Activated naive CD4-positive, alpha-beta T cell treated with anti-CD3 and anti-CD28 coated beads, Interleukin-2, amount 10 ng/mL, durations not matched to agents 7 days and 5 days (primary cell): ENCODE measurements at regions not wholly inside any gene's neighbourhood (a gene's known extent, or its start where the extent isn't known, plus 50 kb on each side); places are given as distances from the start of the nearest gene placed in this dataset.
"Not testable (repeated sequence)": the region's sequence is repeated elsewhere in the genome, so short reads cannot be mapped to it uniquely, and the experiment has no call there.

Source experiments
- CTCF ChIA-PET: fragments of 350-600 bp; sonication (Branson Sonifier 250); formaldehyde crosslinking; loops from one replicate; lab custom pipeline; 2021; ENCODE audit warnings: antibody characterized with exemption; lab: Charles Lee
- DNase-seq: peaks from one replicate; pipeline ENCODE4 v3.0.0-alpha.2; 2020
- H3K27ac Mint-ChIP-seq: one replicate; pipeline ENCODE4 v1.8.0; 2021; ENCODE audit warnings: mild to moderate bottlenecking, moderate library complexity, mixed read lengths
- H3K27me3 Mint-ChIP-seq: one replicate; pipeline ENCODE4 v1.8.0; 2021; ENCODE audit warnings: mild to moderate bottlenecking, mixed read lengths
- H3K36me3 Mint-ChIP-seq: one replicate; pipeline ENCODE4 v1.8.0; 2021; ENCODE audit warnings: mixed read lengths
- H3K4me1 Mint-ChIP-seq: one replicate; pipeline ENCODE4 v1.8.0; 2021; ENCODE audit warnings: mixed read lengths
- H3K4me3 Mint-ChIP-seq: one replicate; pipeline ENCODE4 v1.8.0; 2021; ENCODE audit warnings: mild to moderate bottlenecking, moderate library complexity, mixed read lengths
- H3K9me3 Mint-ChIP-seq: one replicate; pipeline ENCODE4 v1.8.0; 2021; ENCODE audit warnings: mixed read lengths

GRCh38 chr1:221271701-221272100 is 392.5 kb downstream of the HLX start:
- no peak for DNase-seq
- no peaks in the 10 kb centered on the region for H3K27me3 Mint-ChIP-seq
- CTCF ChIA-PET, result no interaction called here

GRCh38 chr1:221272940-221273339 is 393.7 kb downstream of the HLX start:
- CTCF ChIA-PET, result interaction anchor here (1.4 kb wide), 1 partner anchor 9 kb away, joined by 6 read pairs; no protein-coding TSS in a partner anchor
- no peak for DNase-seq
- Mint-ChIP-seq H3K4me1 (no peaks in the 10 kb centered on the region), H3K9me3 (no peaks in the 10 kb centered on the region), H3K27ac (no peak overlapping the region), H3K36me3 (no peaks in the 10 kb centered on the region), H3K4me3 (no peak overlapping the region), H3K27me3 (no peaks in the 10 kb centered on the region)

More at GRCh38 chr1:221271701-221272100, 392.5 kb downstream of the HLX start:
- no peak overlapping the region for H3K4me3 Mint-ChIP-seq
- no peaks in the 10 kb centered on the region for H3K36me3 Mint-ChIP-seq
- no peak overlapping the region for H3K27ac Mint-ChIP-seq
- H3K4me1 Mint-ChIP-seq, result no peaks in the 10 kb centered on the region
- H3K9me3 Mint-ChIP-seq, result no peaks in the 10 kb centered on the region

- CTCF ChIA-PET, result no interaction called here
- no peaks in the 10 kb centered on the region for H3K4me1 Mint-ChIP-seq
- H3K9me3 Mint-ChIP-seq, result no peaks in the 10 kb centered on the region
- no peak overlapping the region for H3K4me3 Mint-ChIP-seq
- H3K27ac Mint-ChIP-seq, result no peak overlapping the region
- no peak for DNase-seq
- H3K36me3 Mint-ChIP-seq, result no peaks in the 10 kb centered on the region
- H3K27me3 Mint-ChIP-seq, result no peaks in the 10 kb centered on the region
These were observed 395.1 kb downstream of the HLX start for GRCh38 chr1:221274373-221274772.

GRCh38 chr1:221276896-221277409 is 397.7 kb downstream of the HLX start:
- CTCF ChIA-PET, result interaction anchor here (1.2 to 1.5 kb wide), 2 partner anchors 51 to 73 kb away, joined by 3 read pairs; no protein-coding TSS in a partner anchor
- H3K4me1 Mint-ChIP-seq, result no peaks in the 10 kb centered on the region
- H3K27me3 Mint-ChIP-seq, result no peaks in the 10 kb centered on the region
- H3K27ac Mint-ChIP-seq, result no peak overlapping the region
- no peaks in the 10 kb centered on the region for H3K9me3 Mint-ChIP-seq
- DNase-seq, result no peak
- H3K4me3 Mint-ChIP-seq, result no peak overlapping the region
- H3K36me3 Mint-ChIP-seq, result no peaks in the 10 kb centered on the region

GRCh38 chr1:221279146-221279545 is 399.9 kb downstream of the HLX start:
- no peaks in the 10 kb centered on the region for H3K4me1 Mint-ChIP-seq
- DNase-seq, result no peak
- H3K9me3 Mint-ChIP-seq, result no peaks in the 10 kb centered on the region
- H3K4me3 Mint-ChIP-seq, result no peak overlapping the region
- H3K36me3 Mint-ChIP-seq, result no peaks in the 10 kb centered on the region
- CTCF ChIA-PET, result no interaction called here
- no peak overlapping the region for H3K27ac Mint-ChIP-seq
- no peaks in the 10 kb centered on the region for H3K27me3 Mint-ChIP-seq

- no peak overlapping the region for H3K27ac Mint-ChIP-seq
- CTCF ChIA-PET, result no interaction called here
- no peak overlapping the region for H3K4me3 Mint-ChIP-seq
- no peaks in the 10 kb centered on the region for H3K4me1 Mint-ChIP-seq
- no peaks in the 10 kb centered on the region for H3K27me3 Mint-ChIP-seq
- no peaks in the 10 kb centered on the region for H3K36me3 Mint-ChIP-seq
- no peaks in the 10 kb centered on the region for H3K9me3 Mint-ChIP-seq
- DNase-seq, result no peak
These were observed 404.3 kb downstream of the HLX start for GRCh38 chr1:221283532-221283931.

GRCh38 chr1:221284028-221284427 is 404.8 kb downstream of the HLX start:
- H3K27ac Mint-ChIP-seq, result no peak overlapping the region
- no peaks in the 10 kb centered on the region for H3K36me3 Mint-ChIP-seq
- no peaks in the 10 kb centered on the region for H3K9me3 Mint-ChIP-seq
- no peaks in the 10 kb centered on the region for H3K27me3 Mint-ChIP-seq
- DNase-seq, result no peak
- no peaks in the 10 kb centered on the region for H3K4me1 Mint-ChIP-seq
- no peak overlapping the region for H3K4me3 Mint-ChIP-seq
- CTCF ChIA-PET, result no interaction called here

- H3K9me3 Mint-ChIP-seq, H3K36me3 Mint-ChIP-seq, DNase-seq, CTCF ChIA-PET, H3K4me1 Mint-ChIP-seq, H3K27ac Mint-ChIP-seq, H3K27me3 Mint-ChIP-seq, H3K4me3 Mint-ChIP-seq: not testable (repeated sequence)
These were observed 405.7 kb downstream of the HLX start for GRCh38 chr1:221284991-221285390.

GRCh38 chr1:221285458-221286210 is 406.4 kb downstream of the HLX start:
- CTCF ChIA-PET, H3K27ac Mint-ChIP-seq, H3K4me1 Mint-ChIP-seq, H3K36me3 Mint-ChIP-seq, DNase-seq, H3K4me3 Mint-ChIP-seq, H3K9me3 Mint-ChIP-seq, H3K27me3 Mint-ChIP-seq: not testable (repeated sequence)

- CTCF ChIA-PET, result no interaction called here
- H3K4me3 Mint-ChIP-seq, result no peak overlapping the region
- H3K36me3 Mint-ChIP-seq, result no peaks in the 10 kb centered on the region
- no peaks in the 10 kb centered on the region for H3K9me3 Mint-ChIP-seq
- H3K4me1 Mint-ChIP-seq, result no peaks in the 10 kb centered on the region
- DNase-seq, result no peak
- H3K27ac Mint-ChIP-seq, result no peak overlapping the region
- H3K27me3 Mint-ChIP-seq, result no peaks in the 10 kb centered on the region
These were observed 407.2 kb downstream of the HLX start for GRCh38 chr1:221286399-221286798.

- Mint-ChIP-seq H3K36me3 (no peaks in the 10 kb centered on the region), H3K27ac (no peak overlapping the region), H3K4me1 (no peaks in the 10 kb centered on the region), H3K9me3 (no peaks in the 10 kb centered on the region), H3K27me3 (no peaks in the 10 kb centered on the region), H3K4me3 (no peak overlapping the region)
- CTCF ChIA-PET, result no interaction called here
- no peak for DNase-seq
These were observed 409.9 kb downstream of the HLX start for GRCh38 chr1:221289103-221289502.

GRCh38 chr1:221290669-221291068 is 411.4 kb downstream of the HLX start:
- CTCF ChIA-PET, result no interaction called here
- no peak overlapping the region for H3K4me3 Mint-ChIP-seq
- no peaks in the 10 kb centered on the region for H3K9me3 Mint-ChIP-seq
- H3K27me3 Mint-ChIP-seq, result no peaks in the 10 kb centered on the region
- no peaks in the 10 kb centered on the region for H3K4me1 Mint-ChIP-seq
- no peak for DNase-seq
- H3K27ac Mint-ChIP-seq, result no peak overlapping the region
- no peaks in the 10 kb centered on the region for H3K36me3 Mint-ChIP-seq

GRCh38 chr1:221291113-221291512 is 411.9 kb downstream of the HLX start:
- CTCF ChIA-PET, result no interaction called here
- Mint-ChIP-seq H3K27me3 (no peaks in the 10 kb centered on the region), H3K4me1 (no peaks in the 10 kb centered on the region), H3K4me3 (no peak overlapping the region), H3K27ac (no peak overlapping the region), H3K36me3 (no peaks in the 10 kb centered on the region), H3K9me3 (no peaks in the 10 kb centered on the region)
- DNase-seq, result no peak

GRCh38 chr1:221292652-221293051 is 413.4 kb downstream of the HLX start:
- H3K27me3 Mint-ChIP-seq, result no peaks in the 10 kb centered on the region

GRCh38 chr1:221294242-221294641 is 415.0 kb downstream of the HLX start:
- no peaks in the 10 kb centered on the region for H3K4me1 Mint-ChIP-seq
- CTCF ChIA-PET, result no interaction called here
- no peak overlapping the region for H3K27ac Mint-ChIP-seq
- H3K27me3 Mint-ChIP-seq, result no peaks in the 10 kb centered on the region
- DNase-seq, result no peak
- H3K4me3 Mint-ChIP-seq, result no peak overlapping the region
- no peaks in the 10 kb centered on the region for H3K9me3 Mint-ChIP-seq
- H3K36me3 Mint-ChIP-seq, result no peaks in the 10 kb centered on the region

More at GRCh38 chr1:221292652-221293051, 413.4 kb downstream of the HLX start:
- Mint-ChIP-seq H3K9me3 (no peaks in the 10 kb centered on the region), H3K4me1 (no peaks in the 10 kb centered on the region), H3K27ac (no peak overlapping the region), H3K36me3 (no peaks in the 10 kb centered on the region), H3K4me3 (no peak overlapping the region)
- DNase-seq, result no peak
- CTCF ChIA-PET, result no interaction called here
